Uterus (tissue), 2 donors: ENCODE measurements at regions not wholly inside any gene's neighbourhood (a gene's known extent, or its start where the extent isn't known, plus 50 kb on each side); places are given as distances from the start of the nearest gene placed in this dataset.

Experiments
- POLR2A ChIP-seq, 2 donors: fragments of 450-650 bp; IDR thresholded peaks; one replicate each; pipeline ENCODE4 v1.6.1; 2016; ENCODE audit warnings: antibody characterized with exemption in 2 of 2, mild to moderate bottlenecking in 1 of 2, moderate library complexity in 1 of 2
- TF ChIP-seq, protein P1 (sequence below), 4 experiments: fragments of 200-600 bp in 2 of 4; fragments of 450-650 bp in 2 of 4; sonication (generic) in 2 of 4; IDR thresholded peaks; one replicate each; pipeline ENCODE4 v1.5.1; 2016 to 2019; ENCODE audit warnings: antibody characterized with exemption in 4 of 4, mild to moderate bottlenecking in 2 of 4, moderate library complexity in 1 of 4

DNA sequence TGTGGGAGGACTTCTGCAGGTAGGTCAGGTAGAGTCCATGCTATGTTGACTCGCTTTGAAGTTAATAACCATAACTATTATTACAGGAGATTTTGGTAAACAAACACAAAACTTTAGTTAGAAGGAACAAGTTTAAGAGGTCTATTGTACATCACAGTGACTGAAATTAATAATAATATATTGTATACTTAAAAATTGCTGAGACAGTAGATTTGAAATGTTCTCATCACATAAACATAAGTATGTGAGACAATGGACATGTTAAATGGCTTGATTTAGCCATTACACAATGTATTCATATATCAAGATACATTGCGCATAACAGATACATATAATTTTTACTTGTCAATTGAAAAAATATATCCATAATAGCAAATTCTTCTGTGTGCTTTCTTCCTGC, 91.4 kb upstream of the CD53 start:
- TF ChIP-seq, protein P1, sequence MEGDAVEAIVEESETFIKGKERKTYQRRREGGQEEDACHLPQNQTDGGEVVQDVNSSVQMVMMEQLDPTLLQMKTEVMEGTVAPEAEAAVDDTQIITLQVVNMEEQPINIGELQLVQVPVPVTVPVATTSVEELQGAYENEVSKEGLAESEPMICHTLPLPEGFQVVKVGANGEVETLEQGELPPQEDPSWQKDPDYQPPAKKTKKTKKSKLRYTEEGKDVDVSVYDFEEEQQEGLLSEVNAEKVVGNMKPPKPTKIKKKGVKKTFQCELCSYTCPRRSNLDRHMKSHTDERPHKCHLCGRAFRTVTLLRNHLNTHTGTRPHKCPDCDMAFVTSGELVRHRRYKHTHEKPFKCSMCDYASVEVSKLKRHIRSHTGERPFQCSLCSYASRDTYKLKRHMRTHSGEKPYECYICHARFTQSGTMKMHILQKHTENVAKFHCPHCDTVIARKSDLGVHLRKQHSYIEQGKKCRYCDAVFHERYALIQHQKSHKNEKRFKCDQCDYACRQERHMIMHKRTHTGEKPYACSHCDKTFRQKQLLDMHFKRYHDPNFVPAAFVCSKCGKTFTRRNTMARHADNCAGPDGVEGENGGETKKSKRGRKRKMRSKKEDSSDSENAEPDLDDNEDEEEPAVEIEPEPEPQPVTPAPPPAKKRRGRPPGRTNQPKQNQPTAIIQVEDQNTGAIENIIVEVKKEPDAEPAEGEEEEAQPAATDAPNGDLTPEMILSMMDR (IDR thresholded peaks at IDR 0.05): no peak
- TF ChIP-seq POLR2A (IDR thresholded peaks at IDR 0.05): no peak
